HG03108 (cell line): ENCODE measurements at regions not wholly inside any gene's neighbourhood (a gene's known extent, or its start where the extent isn't known, plus 50 kb on each side); places are given as distances from the start of the nearest gene placed in this dataset.

Experiments used
- ATAC-seq: cut with Tn5 transposase; IDR thresholded peaks from one replicate; pipeline ENCODE4 v1.9.1; 2021; ENCODE audit warnings: moderate library complexity; ENCODE audit not compliant: unreplicated experiment

DNA sequence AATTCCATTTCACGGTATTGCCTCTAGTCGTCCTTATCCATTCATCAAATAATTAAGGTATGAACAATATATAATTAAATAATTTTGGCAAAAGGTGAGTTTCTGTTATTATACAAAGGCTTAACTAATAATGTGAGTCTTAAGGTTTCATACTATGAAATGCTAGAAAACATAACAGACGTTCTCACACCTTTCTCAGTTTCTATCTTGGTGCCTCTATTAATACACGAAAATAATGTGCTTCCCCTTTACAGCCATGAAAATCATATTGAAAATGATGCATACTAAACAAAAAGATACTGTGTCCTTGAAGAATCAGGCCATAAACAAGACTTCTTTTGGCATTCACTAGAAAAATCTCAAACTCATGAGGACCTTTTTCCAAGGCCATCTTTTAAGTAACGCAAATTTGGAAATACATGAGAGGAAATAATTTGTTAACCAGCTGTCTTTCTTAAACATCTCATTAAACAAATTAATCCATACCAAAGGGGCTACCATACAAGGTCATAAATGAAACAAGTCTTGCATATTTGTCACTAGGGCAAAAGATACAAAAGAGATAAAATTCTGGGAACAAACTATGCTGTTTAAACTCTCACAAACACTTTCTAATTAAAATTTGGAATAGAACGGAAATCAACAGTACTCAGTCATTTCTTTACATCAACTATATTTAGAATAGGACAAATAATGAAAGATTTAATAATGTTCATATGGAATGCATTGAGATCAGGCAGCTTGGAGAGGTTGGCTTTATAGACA, 53.9 kb upstream of the CAV2 start:
- ATAC-seq: no peak

- ATAC-seq: no peak
These were observed 53.2 kb upstream of the CAV2 start for GRCh38 chr7:116446212-116446855.

DNA sequence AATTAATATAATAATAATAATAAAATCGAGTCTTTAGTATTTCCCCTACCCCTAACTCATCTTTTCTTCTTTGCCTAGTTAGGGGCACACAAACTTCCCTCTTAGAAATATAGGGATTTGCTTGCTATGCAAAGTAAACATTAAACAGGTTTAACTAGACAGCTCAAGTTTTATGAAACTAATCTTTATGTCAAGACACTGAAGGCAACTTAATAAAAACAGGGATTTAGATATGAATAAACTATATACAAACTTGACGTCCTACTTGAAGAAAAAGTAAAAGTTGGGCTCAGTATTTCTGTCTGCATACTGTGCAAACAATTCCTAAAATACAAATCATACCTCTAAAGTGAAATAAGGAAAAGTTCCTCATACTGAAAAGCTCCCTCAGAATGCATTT, 52.1 kb upstream of the CAV2 start:
- no peak for ATAC-seq

DNA sequence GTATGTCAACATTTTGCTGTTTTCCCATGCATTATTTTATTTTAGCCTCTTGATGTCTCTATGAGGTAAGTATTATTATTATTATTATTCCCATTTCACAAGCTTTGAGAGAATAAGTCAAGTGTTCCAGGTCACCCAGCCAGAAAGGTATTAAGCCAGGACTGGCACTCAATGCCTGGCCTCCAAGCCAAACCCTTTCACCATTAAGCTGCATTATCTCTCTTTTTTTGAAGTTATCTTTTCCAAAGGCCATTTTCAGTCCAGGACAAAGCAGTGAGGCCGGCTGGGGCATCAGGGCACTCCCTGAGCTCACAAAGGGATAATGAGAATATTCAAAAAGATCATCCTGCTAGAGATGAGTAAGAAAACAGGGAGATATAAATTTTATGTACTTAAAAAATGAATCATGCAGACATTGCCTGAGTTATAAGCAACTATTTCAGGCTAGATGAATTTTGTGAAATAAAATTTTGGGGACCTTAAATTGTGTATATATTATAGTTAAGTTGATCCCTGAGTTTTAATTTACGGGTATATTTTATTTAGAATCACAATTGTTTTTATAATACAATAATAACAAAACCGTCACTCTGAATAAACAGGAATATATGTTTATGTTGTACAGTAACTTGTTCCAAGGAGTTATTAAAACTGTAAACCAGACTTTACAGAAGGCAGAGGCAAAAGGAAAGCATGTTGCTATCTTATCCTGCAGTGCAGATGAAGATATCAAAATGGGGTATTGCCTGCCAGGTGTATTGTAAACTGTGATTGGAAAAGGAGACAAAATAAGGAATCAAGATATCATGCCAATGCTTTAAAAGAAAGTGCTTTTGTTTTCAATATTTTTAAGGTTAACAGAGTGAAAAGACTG, 51.3 kb upstream of the CAV2 start:
- no peak for ATAC-seq

- no peak for ATAC-seq
These were observed 50.1 kb upstream of the CAV2 start for GRCh38 chr7:116449441-116449840.
